ENCODE measurements at regions not wholly inside any gene's neighbourhood (a gene's known extent, or its start where the extent isn't known, plus 50 kb on each side); places are given as distances from the start of the nearest gene placed in this dataset.

DNA sequence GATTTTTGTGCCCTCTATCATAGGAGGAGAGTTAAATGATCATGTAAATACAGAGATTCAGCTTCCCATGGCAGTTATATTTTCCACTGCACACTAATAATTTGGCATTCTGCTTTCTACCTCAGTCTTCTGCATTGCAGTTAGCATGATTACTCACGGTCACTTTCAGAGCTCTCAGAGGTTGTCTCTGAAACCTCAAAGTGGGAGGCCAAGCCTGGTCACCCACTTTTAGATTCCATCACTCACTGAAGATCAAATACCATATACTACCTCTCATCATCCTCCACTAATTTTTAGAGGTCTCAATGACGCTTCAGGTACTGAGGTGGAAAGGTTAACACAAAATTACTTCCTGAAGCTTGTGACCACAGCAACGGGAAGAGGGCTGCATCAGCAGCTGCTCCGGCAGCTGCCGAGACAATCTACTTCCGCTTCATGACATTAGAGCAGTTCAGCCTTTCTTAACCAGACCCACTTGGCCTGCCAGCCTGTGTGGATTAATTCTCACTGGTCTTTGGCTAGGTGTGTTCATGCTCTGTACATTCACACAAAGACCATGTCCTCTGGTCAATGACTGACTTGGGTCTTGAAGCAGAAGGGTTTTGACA lies 416.4 kb upstream of the PDZRN3 start:
- intact Hi-C loops (cut with micrococcal nuclease): no loop called here
- no peak overlapping the region for H3K27ac ChIP-seq (ENCODE audit: low read depth in 1 of 2, low read length in 2 of 2)
- H3K27me3 ChIP-seq (ENCODE audit: control insufficient read depth in 2 of 2, insufficient read depth in 2 of 2, low read length in 2 of 2): no peaks in the 10 kb centered on the region
- no peak overlapping the region for H3K9ac ChIP-seq (ENCODE audit: insufficient read depth, low read length, poor library complexity, severe bottlenecking)
- no peak overlapping the region for H3K4me2 ChIP-seq (replicated peaks; ENCODE audit: extremely low read depth, low read length, poor library complexity, severe bottlenecking)
- 50% methylated on average over 2 of the region's 6 CpGs for WGBS (ENCODE audit: insufficient coverage)
- H3K4me1 ChIP-seq (ENCODE audit: control insufficient read depth in 1 of 2, insufficient read depth in 2 of 2, low read length in 2 of 2): no peaks in the 10 kb centered on the region
- TF ChIP-seq, protein P1, sequence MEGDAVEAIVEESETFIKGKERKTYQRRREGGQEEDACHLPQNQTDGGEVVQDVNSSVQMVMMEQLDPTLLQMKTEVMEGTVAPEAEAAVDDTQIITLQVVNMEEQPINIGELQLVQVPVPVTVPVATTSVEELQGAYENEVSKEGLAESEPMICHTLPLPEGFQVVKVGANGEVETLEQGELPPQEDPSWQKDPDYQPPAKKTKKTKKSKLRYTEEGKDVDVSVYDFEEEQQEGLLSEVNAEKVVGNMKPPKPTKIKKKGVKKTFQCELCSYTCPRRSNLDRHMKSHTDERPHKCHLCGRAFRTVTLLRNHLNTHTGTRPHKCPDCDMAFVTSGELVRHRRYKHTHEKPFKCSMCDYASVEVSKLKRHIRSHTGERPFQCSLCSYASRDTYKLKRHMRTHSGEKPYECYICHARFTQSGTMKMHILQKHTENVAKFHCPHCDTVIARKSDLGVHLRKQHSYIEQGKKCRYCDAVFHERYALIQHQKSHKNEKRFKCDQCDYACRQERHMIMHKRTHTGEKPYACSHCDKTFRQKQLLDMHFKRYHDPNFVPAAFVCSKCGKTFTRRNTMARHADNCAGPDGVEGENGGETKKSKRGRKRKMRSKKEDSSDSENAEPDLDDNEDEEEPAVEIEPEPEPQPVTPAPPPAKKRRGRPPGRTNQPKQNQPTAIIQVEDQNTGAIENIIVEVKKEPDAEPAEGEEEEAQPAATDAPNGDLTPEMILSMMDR (IDR thresholded peaks at IDR 0.05): no peak
- Mint-ChIP-seq H3K27ac (no peak overlapping the region), H3K27me3 (ENCODE audit: low read depth in 3 of 3) (peaks cover 0 to 2% (median 0%) of the 10 kb centered on the region in 3 donors), H3K4me1 (no peaks in the 10 kb centered on the region), H3K36me3 (no peaks in the 10 kb centered on the region), H3K9me3 (peaks cover 0 to 9% (median 1%) of the 10 kb centered on the region in 7 donors), H3K4me3 (no peak overlapping the region)
- no peaks in the 10 kb centered on the region for H3K79me2 ChIP-seq (ENCODE audit: insufficient read depth, low read length)
- no peaks in the 10 kb centered on the region for H4K20me1 ChIP-seq (ENCODE audit: insufficient read depth, low read length)
- H3K9me3 ChIP-seq (replicated peaks in 1 of 2; ENCODE audit: control insufficient read depth in 1 of 2, insufficient read depth in 1 of 2, low read length in 2 of 2): no peaks in the 10 kb centered on the region
- H3K4me3 ChIP-seq (replicated peaks in 1 of 3; ENCODE audit: low read depth in 2 of 3, low read length in 3 of 3): no peak overlapping the region
- H3K36me3 ChIP-seq (replicated peaks in 1 of 2; ENCODE audit: control insufficient read depth in 1 of 2, insufficient read depth in 2 of 2, low read length in 2 of 2): no peaks in the 10 kb centered on the region
- no peak overlapping the region for H2AFZ ChIP-seq (ENCODE audit: insufficient read depth, low read depth, low read length, poor library complexity, severe bottlenecking)
- no peak for DNase-seq

DNA sequence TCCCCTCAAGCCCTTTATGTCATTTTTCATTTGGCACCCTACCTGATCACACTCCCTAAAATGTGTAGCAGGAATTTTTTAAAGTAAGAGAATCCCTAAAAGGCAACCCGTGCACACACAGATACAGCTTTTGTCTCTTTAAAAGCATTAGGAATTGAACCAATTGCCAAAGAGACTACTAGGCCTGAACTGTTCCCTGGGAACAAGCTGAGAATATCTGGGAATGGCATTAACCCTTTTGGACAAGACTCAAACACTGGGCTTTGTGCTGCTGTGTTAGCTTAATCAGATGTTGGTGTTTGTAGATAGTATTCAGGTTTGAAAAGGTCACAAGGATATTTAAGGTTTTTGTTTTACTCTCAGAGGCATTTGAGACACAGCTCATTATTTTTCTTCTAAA lies 414.4 kb upstream of the PDZRN3 start:
- Histone ChIP-seq H4K20me1 (ENCODE audit: insufficient read depth, low read length) (no peaks in the 10 kb centered on the region), H3K4me2 (replicated peaks; ENCODE audit: extremely low read depth, low read length, poor library complexity, severe bottlenecking) (no peak overlapping the region), H2AFZ (ENCODE audit: insufficient read depth, low read depth, low read length, poor library complexity, severe bottlenecking) (no peak overlapping the region), H3K79me2 (ENCODE audit: insufficient read depth, low read length) (no peaks in the 10 kb centered on the region), H3K4me3 (replicated peaks in 1 of 3; ENCODE audit: low read depth in 2 of 3, low read length in 3 of 3) (no peak overlapping the region), H3K36me3 (replicated peaks in 1 of 2; ENCODE audit: control insufficient read depth in 1 of 2, insufficient read depth in 2 of 2, low read length in 2 of 2) (no peaks in the 10 kb centered on the region), H3K9ac (ENCODE audit: insufficient read depth, low read length, poor library complexity, severe bottlenecking) (no peak overlapping the region), H3K9me3 (replicated peaks in 1 of 2; ENCODE audit: control insufficient read depth in 1 of 2, insufficient read depth in 1 of 2, low read length in 2 of 2) (peaks cover 0 to 4% of the 10 kb centered on the region in 2 donors), H3K4me1 (ENCODE audit: control insufficient read depth in 1 of 2, insufficient read depth in 2 of 2, low read length in 2 of 2) (no peaks in the 10 kb centered on the region), H3K27ac (ENCODE audit: low read depth in 1 of 2, low read length in 2 of 2) (no peak overlapping the region), H3K27me3 (ENCODE audit: control insufficient read depth in 2 of 2, insufficient read depth in 2 of 2, low read length in 2 of 2) (no peaks in the 10 kb centered on the region)
- TF ChIP-seq, protein P1 (IDR thresholded peaks at IDR 0.05): no peak
- peaks cover 0 to 6% (median 1%) of the 10 kb centered on the region in 7 donors for H3K9me3 Mint-ChIP-seq
- 80% methylated on average over 1 of the region's 1 CpG for WGBS (ENCODE audit: insufficient coverage)
- DNase-seq: no peak
- peaks cover 0 to 2% (median 0%) of the 10 kb centered on the region in 3 donors for H3K27me3 Mint-ChIP-seq (ENCODE audit: low read depth in 3 of 3)
- no peak overlapping the region for H3K4me3 Mint-ChIP-seq
- intact Hi-C loops (cut with micrococcal nuclease): no loop called here
- H3K4me1 Mint-ChIP-seq: no peaks in the 10 kb centered on the region
- no peak overlapping the region for H3K27ac Mint-ChIP-seq
- no peaks in the 10 kb centered on the region for H3K36me3 Mint-ChIP-seq

Data from CD14-positive monocyte (primary cell).